ENCODE measurements at regions not wholly inside any gene's neighbourhood (a gene's known extent, or its start where the extent isn't known, plus 50 kb on each side); places are given as distances from the start of the nearest gene placed in this dataset.

DNA sequence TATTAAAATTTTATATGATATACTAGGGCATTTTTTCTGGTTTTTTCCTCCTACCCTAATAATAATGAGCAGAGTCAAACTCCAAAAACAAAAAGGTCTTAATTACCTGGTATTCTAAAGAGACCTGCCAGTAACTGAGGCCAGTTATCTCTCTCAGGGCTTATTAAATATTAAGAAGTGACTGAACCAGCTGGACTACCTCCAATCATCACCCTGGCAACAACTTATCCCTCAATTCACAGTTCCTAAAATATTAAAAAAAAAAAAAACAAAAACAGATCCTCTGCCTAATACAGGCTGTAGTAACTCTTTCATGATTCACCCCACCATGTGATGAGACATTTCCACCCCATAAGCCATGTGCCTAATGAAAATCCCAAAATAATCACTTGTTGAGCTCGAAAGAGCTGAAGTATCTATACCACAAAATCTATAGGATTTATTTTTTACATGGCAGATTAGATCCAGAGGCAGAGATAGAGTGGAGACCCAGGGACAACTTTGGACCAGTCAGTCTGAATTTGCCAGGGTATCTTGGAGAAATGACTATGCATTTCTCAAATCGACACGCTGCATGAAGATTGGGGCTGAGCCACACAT lies 698.0 kb downstream of the FAT4 start:
- Histone ChIP-seq H3K4me3 (replicated peaks; ENCODE audit: insufficient read depth, low read length) (no peak overlapping the region), H3K27me3 (ENCODE audit: insufficient read depth, poor library complexity, severe bottlenecking) (no peaks in the 10 kb centered on the region), H3K27ac (replicated peaks) (no peak overlapping the region)
- no peak for TF ChIP-seq CTCF (IDR thresholded peaks at IDR 0.05; ENCODE audit: insufficient read depth, low read length)
- no peak for TF ChIP-seq POLR2AphosphoS5 (IDR thresholded peaks at IDR 0.05; ENCODE audit: low read depth)
- no peak for TF ChIP-seq SPI1 (IDR thresholded peaks at IDR 0.05; ENCODE audit: borderline replicate concordance, low read depth)
- no peak for TF ChIP-seq GABPA (IDR thresholded peaks at IDR 0.05; ENCODE audit: low read depth)
- TF ChIP-seq REST (IDR thresholded peaks at IDR 0.05; ENCODE audit: insufficient replicate concordance, low read depth) = no peak
- no peak for DNase-seq (ENCODE audit: low read depth in 1 of 2, low spot score in 1 of 2)

- Histone ChIP-seq H3K27me3 (ENCODE audit: insufficient read depth, poor library complexity, severe bottlenecking) (no peaks in the 10 kb centered on the region), H3K4me3 (replicated peaks; ENCODE audit: insufficient read depth, low read length) (no peak overlapping the region), H3K27ac (replicated peaks) (no peak overlapping the region)
- no peak for TF ChIP-seq SPI1 (IDR thresholded peaks at IDR 0.05; ENCODE audit: borderline replicate concordance, low read depth)
- TF ChIP-seq REST (IDR thresholded peaks at IDR 0.05; ENCODE audit: insufficient replicate concordance, low read depth) = no peak
- TF ChIP-seq GABPA (IDR thresholded peaks at IDR 0.05; ENCODE audit: low read depth) = no peak
- no peak for TF ChIP-seq POLR2AphosphoS5 (IDR thresholded peaks at IDR 0.05; ENCODE audit: low read depth)
- TF ChIP-seq CTCF (IDR thresholded peaks at IDR 0.05; ENCODE audit: insufficient read depth, low read length) = no peak
- DNase-seq (ENCODE audit: low read depth in 1 of 2, low spot score in 1 of 2) = no peak
Observed at GRCh38 chr4:126018274-126018673, 703.5 kb downstream of the FAT4 start.

GRCh38 chr4:126023896-126024295 lies 709.1 kb downstream of the FAT4 start:
- Histone ChIP-seq H3K27me3 (ENCODE audit: insufficient read depth, poor library complexity, severe bottlenecking) (no peaks in the 10 kb centered on the region), H3K4me3 (replicated peaks; ENCODE audit: insufficient read depth, low read length) (no peak overlapping the region), H3K27ac (replicated peaks) (no peak overlapping the region)
- no peak for TF ChIP-seq POLR2AphosphoS5 (IDR thresholded peaks at IDR 0.05; ENCODE audit: low read depth)
- no peak for TF ChIP-seq GABPA (IDR thresholded peaks at IDR 0.05; ENCODE audit: low read depth)
- no peak for TF ChIP-seq SPI1 (IDR thresholded peaks at IDR 0.05; ENCODE audit: borderline replicate concordance, low read depth)
- no peak for TF ChIP-seq CTCF (IDR thresholded peaks at IDR 0.05; ENCODE audit: insufficient read depth, low read length)
- no peak for TF ChIP-seq REST (IDR thresholded peaks at IDR 0.05; ENCODE audit: insufficient replicate concordance, low read depth)
- DNase-seq (ENCODE audit: low read depth in 1 of 2, low spot score in 1 of 2) = no peak

Data from HL-60 (cell line).